ENCODE measurements at regions not wholly inside any gene's neighbourhood (a gene's known extent, or its start where the extent isn't known, plus 50 kb on each side); places are given as distances from the start of the nearest gene placed in this dataset.

- intact Hi-C loops (cut with micrococcal nuclease; ENCODE audit: unreplicated experiment) = no loop called here
- POLR2A ChIA-PET (ENCODE audit: low non-redundant PET) = no interaction called here
- H3K27me3 ChIP-seq (replicated peaks; ENCODE audit: insufficient read depth, low read depth, low read length, poor library complexity) = no peaks in the 10 kb centered on the region
- H3K4me3 ChIP-seq (ENCODE audit: low read depth, low read length, poor library complexity, severe bottlenecking) = no peak overlapping the region
- no peak for TF ChIP-seq CTCF (conservative IDR thresholded peaks at IDR 0.05; ENCODE audit: low read depth, low read length)
- no peak for TF ChIP-seq EZH2 (IDR thresholded peaks at IDR 0.05; ENCODE audit: borderline replicate concordance, low read depth, low read length, poor library complexity, severe bottlenecking)
- DNase-seq (ENCODE audit: low spot score) = no peak
- CTCF ChIA-PET = no interaction called here
- H3K27ac ChIP-seq (ENCODE audit: low read depth, low read length, poor library complexity, severe bottlenecking) = no peak overlapping the region
- BruUV-seq (replicated peaks) = no TSS peak
- H3K9me3 ChIP-seq (ENCODE audit: low read depth, low read length, poor library complexity, severe bottlenecking) = no peaks in the 10 kb centered on the region
- H3K4me1 ChIP-seq (ENCODE audit: insufficient read depth, low read length, poor library complexity, severe bottlenecking) = peaks cover 25% of the 10 kb centered on the region
- H3K36me3 ChIP-seq (ENCODE audit: insufficient read depth, low read length, poor library complexity, severe bottlenecking) = peaks cover 11% of the 10 kb centered on the region
Observed at GRCh38 chr2:223669453-223670225, 67.5 kb upstream of the SCG2 start.

DNA sequence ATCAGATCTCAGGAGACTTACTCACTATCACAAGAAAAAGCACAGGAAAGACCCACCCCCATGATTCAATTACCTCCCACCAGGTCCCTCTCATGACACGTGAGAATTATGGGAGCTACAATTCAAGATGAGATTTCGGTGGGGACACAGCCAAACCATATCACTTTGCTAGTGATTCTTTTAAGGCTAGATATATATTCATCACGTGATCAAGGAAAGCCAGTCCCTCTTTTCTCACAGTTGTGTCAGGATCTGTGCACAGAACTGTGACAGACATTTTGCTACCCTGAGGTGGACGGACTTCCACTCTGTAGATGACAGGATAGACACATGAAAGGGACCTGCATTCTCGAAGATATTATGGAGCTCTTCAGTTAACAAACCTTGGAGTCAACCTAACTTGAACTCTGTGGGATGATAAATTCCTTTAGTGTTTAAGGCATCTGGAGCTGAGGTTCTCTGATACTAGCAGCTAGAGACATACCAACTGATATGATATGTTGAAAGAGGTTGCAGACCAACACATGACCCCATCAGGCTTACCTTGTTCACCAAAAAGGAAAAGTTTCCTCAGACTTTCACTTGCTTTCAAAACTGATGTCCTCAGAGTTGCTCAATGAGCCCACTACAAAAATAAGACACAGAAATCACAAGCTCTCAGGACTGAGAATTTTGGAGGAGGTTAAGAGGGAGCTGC lies 66.3 kb upstream of the SCG2 start:
- BruUV-seq (replicated peaks) = no TSS peak
- TF ChIP-seq EZH2 (IDR thresholded peaks at IDR 0.05; ENCODE audit: borderline replicate concordance, low read depth, low read length, poor library complexity, severe bottlenecking) (no peak), CTCF (conservative IDR thresholded peaks at IDR 0.05; ENCODE audit: low read depth, low read length) (no peak)
- ChIA-PET CTCF (interaction anchor here (0.5 kb wide), 1 partner anchor 191 kb away, joined by 6 read pairs; no protein-coding TSS in a partner anchor), POLR2A (ENCODE audit: low non-redundant PET) (interaction anchor here (0.7 kb wide), 1 partner anchor 408 kb away, joined by 3 read pairs; no protein-coding TSS in a partner anchor)
- Histone ChIP-seq H3K9me3 (ENCODE audit: low read depth, low read length, poor library complexity, severe bottlenecking) (no peaks in the 10 kb centered on the region), H3K4me3 (ENCODE audit: low read depth, low read length, poor library complexity, severe bottlenecking) (no peak overlapping the region), H3K36me3 (ENCODE audit: insufficient read depth, low read length, poor library complexity, severe bottlenecking) (peaks cover 21% of the 10 kb centered on the region), H3K27me3 (replicated peaks; ENCODE audit: insufficient read depth, low read depth, low read length, poor library complexity) (no peaks in the 10 kb centered on the region), H3K27ac (ENCODE audit: low read depth, low read length, poor library complexity, severe bottlenecking) (no peak overlapping the region), H3K4me1 (ENCODE audit: insufficient read depth, low read length, poor library complexity, severe bottlenecking) (peaks cover 24% of the 10 kb centered on the region)
- intact Hi-C loops (cut with micrococcal nuclease; ENCODE audit: unreplicated experiment) = no loop called here
- no peak for DNase-seq (ENCODE audit: low spot score)

DNA sequence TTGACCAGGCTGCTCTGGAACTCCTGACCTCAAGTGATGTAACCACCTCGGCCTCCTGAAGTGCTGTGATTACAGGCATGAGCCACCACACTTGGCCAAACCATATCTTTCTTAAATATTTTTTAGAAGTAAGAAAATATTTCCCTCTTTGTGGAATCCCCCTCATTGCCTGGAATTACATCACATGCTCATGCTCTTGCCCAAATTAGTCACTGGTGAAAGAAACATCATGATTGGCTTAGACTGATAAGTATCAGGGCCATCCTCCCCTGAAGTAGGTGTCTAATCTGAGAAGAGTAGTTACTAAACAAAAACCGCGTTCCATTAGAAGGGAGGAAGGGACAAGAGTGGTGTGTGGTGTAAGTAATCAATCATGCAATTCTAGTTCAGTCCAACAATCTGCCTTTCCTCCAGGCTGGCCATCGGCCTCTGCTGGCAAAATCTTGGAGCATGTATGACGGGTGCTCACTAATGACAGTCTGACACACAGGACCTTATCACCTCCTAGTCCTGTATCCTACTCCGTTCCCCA lies 52.3 kb upstream of the SCG2 start:
- Histone ChIP-seq H3K36me3 (ENCODE audit: insufficient read depth, low read length, poor library complexity, severe bottlenecking) (peaks cover 29% of the 10 kb centered on the region), H3K27ac (ENCODE audit: low read depth, low read length, poor library complexity, severe bottlenecking) (no peak overlapping the region), H3K4me1 (ENCODE audit: insufficient read depth, low read length, poor library complexity, severe bottlenecking) (peaks cover 42% of the 10 kb centered on the region), H3K9me3 (ENCODE audit: low read depth, low read length, poor library complexity, severe bottlenecking) (peaks cover 6% of the 10 kb centered on the region), H3K4me3 (ENCODE audit: low read depth, low read length, poor library complexity, severe bottlenecking) (no peak overlapping the region), H3K27me3 (replicated peaks; ENCODE audit: insufficient read depth, low read depth, low read length, poor library complexity) (no peaks in the 10 kb centered on the region)
- ChIA-PET CTCF (no interaction called here), POLR2A (ENCODE audit: low non-redundant PET) (no interaction called here)
- BruUV-seq (replicated peaks) = no TSS peak
- intact Hi-C loops (cut with micrococcal nuclease; ENCODE audit: unreplicated experiment) = no loop called here
- no peak for DNase-seq (ENCODE audit: low spot score)
- TF ChIP-seq EZH2 (IDR thresholded peaks at IDR 0.05; ENCODE audit: borderline replicate concordance, low read depth, low read length, poor library complexity, severe bottlenecking) = no peak
- TF ChIP-seq CTCF (conservative IDR thresholded peaks at IDR 0.05; ENCODE audit: low read depth, low read length) = no peak
